Activated naive CD4-positive, alpha-beta T cell treated with anti-CD3 and anti-CD28 coated beads for 36 hours (primary cell): ENCODE measurements at regions not wholly inside any gene's neighbourhood (a gene's known extent, or its start where the extent isn't known, plus 50 kb on each side); places are given as distances from the start of the nearest gene placed in this dataset.
"Not testable (repeated sequence)": the region's sequence is repeated elsewhere in the genome, so short reads cannot be mapped to it uniquely, and the experiment has no call there.

Experiments used
- CTCF ChIA-PET: fragments of 350-600 bp; sonication (Branson Sonifier 250); formaldehyde crosslinking; loops from one replicate; lab custom pipeline; 2021; ENCODE audit warnings: antibody characterized with exemption; lab: Charles Lee
- DNase-seq: peaks from one replicate; pipeline ENCODE4 v3.0.0-alpha.2; 2020
- H3K27ac Mint-ChIP-seq: one replicate; pipeline ENCODE4 v1.8.0; 2021; ENCODE audit warnings: mild to moderate bottlenecking, mixed read lengths
- H3K27me3 Mint-ChIP-seq: one replicate; pipeline ENCODE4 v1.8.0; 2021; ENCODE audit warnings: low read depth, mixed read lengths
- H3K36me3 Mint-ChIP-seq: one replicate; pipeline ENCODE4 v1.8.0; 2021; ENCODE audit warnings: low read depth, mixed read lengths
- H3K4me1 Mint-ChIP-seq: one replicate; pipeline ENCODE4 v1.8.0; 2021; ENCODE audit warnings: low read depth, mixed read lengths
- H3K4me3 Mint-ChIP-seq: one replicate; pipeline ENCODE4 v1.8.0; 2021; ENCODE audit warnings: mild to moderate bottlenecking, moderate library complexity, mixed read lengths
- H3K9me3 Mint-ChIP-seq: one replicate; pipeline ENCODE4 v1.8.0; 2021; ENCODE audit warnings: mixed read lengths
- intact Hi-C: fragments of 100-400 bp; cut with micrococcal nuclease; formaldehyde crosslinking; loops from one replicate; pipeline ENCODE4 v1.15.1; 2023

- Mint-ChIP-seq H3K9me3 (no peaks in the 10 kb centered on the region), H3K27me3 (no peaks in the 10 kb centered on the region), H3K36me3 (peaks cover 8% of the 10 kb centered on the region), H3K27ac (peak overlapping the region; percentile 91), H3K4me3 (peak overlapping the region; percentile 92), H3K4me1 (peaks cover 27% of the 10 kb centered on the region)
- intact Hi-C loops = loop anchor here (5.0 kb wide), 1 partner anchor 1361 kb away; the partner anchor contains the start of gene PDCD6
- DNase-seq = peak; percentile 80
- CTCF ChIA-PET = interaction anchor here (0.6 to 1.2 kb wide), 4 partner anchors 9 to 253 kb away, joined by 3 to 7 read pairs (median 3); no protein-coding TSS in a partner anchor
Measured at GRCh38 chr5:1633605-1634336, 110.0 kb upstream of the LPCAT1 start.

GRCh38 chr5:1631004-1631403, 107.2 kb upstream of the LPCAT1 start:
- not testable (repeated sequence) for H3K9me3 Mint-ChIP-seq, H3K27me3 Mint-ChIP-seq, H3K36me3 Mint-ChIP-seq, H3K27ac Mint-ChIP-seq, H3K4me3 Mint-ChIP-seq, DNase-seq
- H3K4me1 Mint-ChIP-seq = peaks cover 27% of the 10 kb centered on the region
- intact Hi-C loops = loop anchor here (5.0 kb wide), 1 partner anchor 1359 kb away; the partner anchor contains the start of gene PDCD6
- CTCF ChIA-PET = interaction anchor here (1.5 kb wide), 1 partner anchor 9 kb away, joined by 5 read pairs; no protein-coding TSS in a partner anchor

DNA sequence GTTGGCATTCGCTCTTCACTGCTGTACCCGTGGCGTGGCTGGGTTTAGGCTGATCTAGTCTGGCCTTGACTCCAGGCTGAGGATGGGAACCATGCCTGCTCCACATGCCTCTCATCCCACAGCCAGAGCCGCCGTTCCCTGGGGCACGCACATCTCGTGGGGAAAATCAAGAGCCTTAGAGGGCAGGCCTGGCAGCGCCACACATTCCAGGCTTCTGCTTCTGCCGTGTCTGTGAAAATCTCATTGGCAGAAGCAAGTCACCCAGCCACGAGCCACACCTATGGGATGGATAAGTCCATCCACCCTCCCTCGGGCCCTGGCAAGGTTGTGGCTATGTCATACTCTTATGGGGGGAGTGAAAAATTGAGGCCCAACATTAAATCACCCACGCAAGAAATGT, 102.6 kb upstream of the LPCAT1 start:
- H3K27me3 Mint-ChIP-seq, H3K27ac Mint-ChIP-seq, H3K4me3 Mint-ChIP-seq, DNase-seq, H3K9me3 Mint-ChIP-seq, CTCF ChIA-PET, intact Hi-C loops, H3K4me1 Mint-ChIP-seq: not testable (repeated sequence)
- H3K36me3 Mint-ChIP-seq = peaks cover 20% of the 10 kb centered on the region

- H3K27ac Mint-ChIP-seq, DNase-seq, CTCF ChIA-PET, H3K4me1 Mint-ChIP-seq, intact Hi-C loops, H3K27me3 Mint-ChIP-seq, H3K9me3 Mint-ChIP-seq, H3K4me3 Mint-ChIP-seq: not testable (repeated sequence)
- peaks cover 31% of the 10 kb centered on the region for H3K36me3 Mint-ChIP-seq
Measured at GRCh38 chr5:1619531-1619930, 95.8 kb upstream of the LPCAT1 start.

DNA sequence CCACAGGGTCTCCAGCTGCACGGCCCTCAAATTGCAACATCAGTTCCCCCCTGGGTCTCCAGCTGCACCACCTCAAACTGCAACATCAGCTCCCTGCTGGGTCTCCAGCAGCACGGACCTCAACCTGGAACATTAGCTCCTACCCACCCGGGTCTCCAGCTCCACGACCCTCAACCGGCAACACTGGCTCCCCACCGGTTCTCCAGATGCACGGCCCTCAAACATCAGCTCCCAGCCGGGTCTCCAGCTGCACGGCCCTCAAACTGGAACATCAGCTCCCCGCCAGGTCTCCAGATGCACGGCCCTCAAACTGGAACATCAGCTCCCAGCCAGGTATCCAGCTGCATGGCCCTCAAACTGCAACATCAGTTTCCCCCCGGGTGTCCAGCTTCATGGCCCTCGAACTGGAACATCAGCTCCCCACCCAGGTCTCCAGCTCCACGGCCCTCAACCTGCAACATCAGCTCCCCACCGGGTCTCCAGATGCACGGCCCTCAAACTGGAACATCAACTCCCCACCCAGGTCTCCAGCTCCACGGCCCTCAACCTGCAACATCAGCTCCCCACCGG, 94.6 kb upstream of the LPCAT1 start:
- intact Hi-C loops, H3K9me3 Mint-ChIP-seq, DNase-seq, H3K27me3 Mint-ChIP-seq, H3K4me1 Mint-ChIP-seq, H3K4me3 Mint-ChIP-seq, H3K27ac Mint-ChIP-seq: not testable (repeated sequence)
- peaks cover 28% of the 10 kb centered on the region for H3K36me3 Mint-ChIP-seq
- CTCF ChIA-PET = interaction anchor here (0.5 to 0.8 kb wide), 2 partner anchors 12 to 27 kb away, joined by 3 to 4 read pairs; no protein-coding TSS in a partner anchor

- peaks cover 35% of the 10 kb centered on the region for H3K36me3 Mint-ChIP-seq
- intact Hi-C loops, H3K27me3 Mint-ChIP-seq, H3K4me3 Mint-ChIP-seq, H3K27ac Mint-ChIP-seq, DNase-seq, H3K4me1 Mint-ChIP-seq, H3K9me3 Mint-ChIP-seq: not testable (repeated sequence)
- CTCF ChIA-PET = interaction anchor here (0.6 to 0.9 kb wide), 2 partner anchors 26 to 335 kb away, joined by 3 read pairs; no protein-coding TSS in a partner anchor
Measured at GRCh38 chr5:1617236-1617755, 93.5 kb upstream of the LPCAT1 start.

DNA sequence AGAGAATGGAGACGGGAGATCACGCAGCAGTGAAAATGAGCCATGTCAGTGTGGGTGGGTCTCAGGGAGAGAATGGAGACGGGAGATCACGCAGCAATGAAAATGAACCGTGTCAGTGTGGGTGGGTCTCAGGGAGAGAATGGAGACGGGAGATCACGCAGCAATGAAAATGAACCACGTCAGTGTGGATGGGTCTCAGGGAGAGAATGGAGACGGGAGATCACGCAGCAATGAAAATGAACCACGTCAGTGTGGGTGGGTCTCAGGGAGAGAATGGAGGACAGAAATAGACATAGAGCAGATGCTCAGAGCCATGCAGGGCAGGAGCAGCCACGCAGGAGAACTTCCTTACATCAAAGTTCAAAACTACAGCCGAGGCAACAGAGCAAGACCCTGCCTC, 89.8 kb upstream of the LPCAT1 start:
- H3K27me3 Mint-ChIP-seq, H3K4me3 Mint-ChIP-seq, H3K4me1 Mint-ChIP-seq, CTCF ChIA-PET, H3K9me3 Mint-ChIP-seq, DNase-seq, intact Hi-C loops, H3K27ac Mint-ChIP-seq: not testable (repeated sequence)
- peaks cover 23% of the 10 kb centered on the region for H3K36me3 Mint-ChIP-seq

DNA sequence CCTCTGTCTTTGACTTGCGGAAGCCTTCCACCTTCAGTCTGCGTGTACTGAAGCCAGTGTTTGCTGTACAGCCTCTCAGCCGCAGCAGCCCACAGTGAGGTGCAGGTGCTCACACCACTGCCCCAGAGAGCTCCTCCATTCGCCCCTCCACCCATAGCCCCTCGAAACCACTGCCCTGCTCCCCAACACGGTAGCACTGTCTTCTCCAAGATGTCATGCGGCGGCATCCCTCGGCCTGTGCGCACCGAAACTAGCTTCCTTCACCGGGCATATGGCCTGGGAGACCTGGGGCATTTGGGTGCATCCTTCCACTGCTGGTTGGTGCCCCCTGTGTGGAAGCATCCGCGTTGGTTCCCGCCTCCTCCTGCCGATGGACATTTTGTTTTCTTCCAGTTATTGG, 86.8 kb upstream of the LPCAT1 start:
- CTCF ChIA-PET, H3K9me3 Mint-ChIP-seq, DNase-seq, H3K27ac Mint-ChIP-seq, intact Hi-C loops, H3K4me3 Mint-ChIP-seq, H3K27me3 Mint-ChIP-seq: not testable (repeated sequence)
- H3K4me1 Mint-ChIP-seq = peaks cover 18% of the 10 kb centered on the region
- peaks cover 14% of the 10 kb centered on the region for H3K36me3 Mint-ChIP-seq

DNA sequence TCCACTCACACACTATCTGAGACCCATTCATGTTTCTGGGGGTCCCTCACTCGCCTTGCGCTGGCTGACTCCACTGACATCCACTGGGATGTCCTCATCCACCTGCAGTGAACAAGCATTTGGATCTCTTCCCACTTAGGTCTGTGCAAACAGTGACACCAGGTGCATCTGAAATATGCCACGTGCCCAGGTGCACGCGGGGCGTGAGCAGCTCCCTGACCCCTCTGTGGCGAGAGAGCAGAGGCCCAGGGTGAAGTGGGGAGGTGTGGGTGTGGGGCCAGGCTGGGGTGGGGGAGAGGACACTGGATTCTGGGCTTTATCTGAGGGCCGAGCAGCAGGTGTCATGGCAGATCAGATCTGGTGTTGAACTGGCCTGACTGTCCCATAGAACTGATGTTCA, 85.4 kb upstream of the LPCAT1 start:
- intact Hi-C loops, H3K27ac Mint-ChIP-seq, H3K4me3 Mint-ChIP-seq, CTCF ChIA-PET, DNase-seq, H3K27me3 Mint-ChIP-seq, H3K9me3 Mint-ChIP-seq: not testable (repeated sequence)
- peaks cover 18% of the 10 kb centered on the region for H3K4me1 Mint-ChIP-seq
- peaks cover 12% of the 10 kb centered on the region for H3K36me3 Mint-ChIP-seq

DNA sequence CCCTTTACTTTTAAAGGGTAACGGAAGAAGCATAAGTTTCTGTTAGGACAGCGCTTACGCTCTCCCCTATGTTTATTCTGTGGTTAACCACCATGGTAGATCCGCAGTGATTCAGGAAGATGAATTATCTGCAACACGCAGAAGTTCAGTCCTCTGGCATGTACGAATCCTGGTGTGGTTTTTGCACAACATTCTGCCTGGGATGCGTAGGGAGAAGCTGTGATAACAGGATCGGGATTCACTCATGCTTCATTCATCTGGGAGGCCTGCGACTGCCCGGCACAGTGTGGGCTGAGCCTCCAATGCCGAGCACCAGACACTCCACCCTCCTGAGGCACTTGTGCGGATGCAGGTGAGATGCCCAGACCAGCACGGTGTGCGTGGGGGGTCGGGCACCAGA, 84.6 kb upstream of the LPCAT1 start:
- H3K36me3 Mint-ChIP-seq, H3K27ac Mint-ChIP-seq, CTCF ChIA-PET, H3K9me3 Mint-ChIP-seq, intact Hi-C loops, H3K4me3 Mint-ChIP-seq, H3K27me3 Mint-ChIP-seq: not testable (repeated sequence)
- DNase-seq = peak; percentile 10
- H3K4me1 Mint-ChIP-seq = peaks cover 18% of the 10 kb centered on the region

DNA sequence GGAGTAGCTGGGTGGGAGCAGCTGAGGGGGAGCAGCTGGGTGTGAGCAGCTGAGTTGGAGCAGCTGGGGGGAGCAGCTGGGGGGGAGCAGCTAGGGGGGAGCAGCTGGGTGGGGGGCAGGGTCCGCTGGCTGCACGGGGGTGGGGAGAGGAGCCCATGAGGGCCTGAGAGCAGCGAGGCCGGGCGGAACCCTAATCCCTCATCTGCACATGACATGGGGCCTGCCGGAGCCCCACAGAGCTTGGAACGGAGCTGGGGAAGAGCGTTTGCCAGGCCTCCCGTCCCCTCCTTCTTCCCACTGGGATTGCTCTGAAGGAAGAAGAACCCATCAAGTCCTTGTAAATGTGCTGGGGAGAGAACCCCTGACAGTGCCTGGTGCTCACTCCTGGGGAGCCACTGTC, 83.2 kb upstream of the LPCAT1 start:
- H3K4me1 Mint-ChIP-seq = peaks cover 18% of the 10 kb centered on the region
- intact Hi-C loops, H3K4me3 Mint-ChIP-seq, CTCF ChIA-PET, H3K27me3 Mint-ChIP-seq, DNase-seq, H3K36me3 Mint-ChIP-seq, H3K9me3 Mint-ChIP-seq, H3K27ac Mint-ChIP-seq: not testable (repeated sequence)

DNA sequence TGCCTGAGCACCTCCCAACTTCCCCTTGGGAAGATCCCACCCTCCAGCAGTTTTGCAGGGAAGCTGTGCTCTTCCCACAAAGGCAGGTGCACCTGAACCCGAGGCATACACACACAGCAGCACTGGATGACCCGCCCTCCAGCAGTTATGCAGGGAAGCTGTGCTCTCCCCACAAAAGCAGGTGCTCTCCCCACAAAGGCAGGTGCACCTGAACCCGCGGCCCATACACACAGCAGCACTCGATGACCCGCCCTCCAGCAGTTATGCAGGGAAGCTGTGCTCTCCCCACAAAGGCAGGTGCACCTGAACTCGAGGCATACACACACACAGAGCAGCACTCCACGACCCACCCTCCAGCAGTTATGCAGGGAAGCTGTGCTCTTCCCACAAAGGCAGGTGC, 80.2 kb upstream of the LPCAT1 start:
- H3K9me3 Mint-ChIP-seq, H3K27ac Mint-ChIP-seq, H3K36me3 Mint-ChIP-seq, CTCF ChIA-PET, H3K4me3 Mint-ChIP-seq, DNase-seq, H3K27me3 Mint-ChIP-seq, intact Hi-C loops: not testable (repeated sequence)
- H3K4me1 Mint-ChIP-seq = peaks cover 23% of the 10 kb centered on the region
